Liver (tissue), 3 donors: ENCODE measurements at regions not wholly inside any gene's neighbourhood (a gene's known extent, or its start where the extent isn't known, plus 50 kb on each side); places are given as distances from the start of the nearest gene placed in this dataset.

Source experiments
- ATF3 ChIP-seq: IDR thresholded peaks from 2 replicates; pipeline ENCODE4 v1.6.1; 2016; ENCODE audit warnings: antibody characterized with exemption
- CTCF ChIP-seq: fragments of 150-350 bp; IDR thresholded peaks from 2 replicates; pipeline ENCODE4 v1.5.1; 2017; ENCODE audit warnings: improper control_type of control experiment, low read depth, low read length; ENCODE audit not compliant: missing input control
- MAX ChIP-seq: IDR thresholded peaks from 2 replicates; pipeline ENCODE4 v1.6.1; 2016; ENCODE audit warnings: antibody characterized with exemption
- REST ChIP-seq: IDR thresholded peaks from 2 replicates; pipeline ENCODE4 v1.6.1; 2016; ENCODE audit warnings: antibody characterized with exemption, mild to moderate bottlenecking
- YY1 ChIP-seq: IDR thresholded peaks from 2 replicates; pipeline ENCODE4 v1.6.1; 2016; ENCODE audit warnings: antibody characterized with exemption, mild to moderate bottlenecking
- donor health status: healthy.
- donor health status: healthy.

- TF ChIP-seq MAX, result no peak
- no peak for TF ChIP-seq CTCF
- TF ChIP-seq YY1, result no peak
- TF ChIP-seq ATF3, result no peak
- no peak for TF ChIP-seq REST
Measured at GRCh38 chr4:138677212-138677611, 338.4 kb upstream of the NOCT start.
